Erythroblast (primary cell): ENCODE measurements at regions not wholly inside any gene's neighbourhood (a gene's known extent, or its start where the extent isn't known, plus 50 kb on each side); places are given as distances from the start of the nearest gene placed in this dataset.

Source experiments
- GATA1 ChIP-seq: IDR thresholded peaks from 2 replicates; pipeline ENCODE4 v1.6.1; 2011; ENCODE audit warnings: low read depth, mild to moderate bottlenecking, control low read depth, low read length, moderate library complexity
- POLR2A ChIP-seq: IDR thresholded peaks from 2 replicates; pipeline ENCODE4 v1.6.1; 2011; ENCODE audit warnings: mild to moderate bottlenecking, low read length

DNA sequence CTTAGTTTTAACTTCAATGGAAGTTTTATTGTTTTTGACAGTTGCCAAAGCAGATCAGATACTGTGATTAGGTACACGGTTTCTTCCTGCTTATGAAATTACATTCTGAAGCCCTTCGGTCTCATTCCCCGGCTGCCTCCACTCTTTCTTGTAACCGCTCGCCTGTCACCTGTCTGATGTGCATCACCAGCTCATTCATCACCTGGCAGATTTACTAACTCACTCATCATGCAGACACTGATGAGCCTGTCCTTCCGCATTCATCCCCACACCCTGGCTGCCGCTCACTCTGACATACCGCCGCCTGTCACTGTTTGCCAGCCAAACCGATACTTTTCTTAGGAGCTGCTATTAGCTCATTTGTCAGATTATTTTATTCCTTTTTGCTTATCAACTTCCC lies 82.8 kb upstream of the NSMCE3 start:
- TF ChIP-seq POLR2A (no peak), GATA1 (no peak)
